GM08714 (cell line): ENCODE measurements at regions not wholly inside any gene's neighbourhood (a gene's known extent, or its start where the extent isn't known, plus 50 kb on each side); places are given as distances from the start of the nearest gene placed in this dataset.

Source experiments
- H3K4me3 ChIP-seq: fragments of 200-500 bp; sonication (Bioruptor generic); 2 replicates; pipeline ENCODE4 v1.5.1; 2014; ENCODE audit warnings: mild to moderate bottlenecking, low read length, inconsistent platforms
- ZNF274 ChIP-seq: IDR thresholded peaks from 2 replicates; pipeline ENCODE4 v1.6.1; 2012; ENCODE audit warnings: mild to moderate bottlenecking, low read depth, low read length

DNA sequence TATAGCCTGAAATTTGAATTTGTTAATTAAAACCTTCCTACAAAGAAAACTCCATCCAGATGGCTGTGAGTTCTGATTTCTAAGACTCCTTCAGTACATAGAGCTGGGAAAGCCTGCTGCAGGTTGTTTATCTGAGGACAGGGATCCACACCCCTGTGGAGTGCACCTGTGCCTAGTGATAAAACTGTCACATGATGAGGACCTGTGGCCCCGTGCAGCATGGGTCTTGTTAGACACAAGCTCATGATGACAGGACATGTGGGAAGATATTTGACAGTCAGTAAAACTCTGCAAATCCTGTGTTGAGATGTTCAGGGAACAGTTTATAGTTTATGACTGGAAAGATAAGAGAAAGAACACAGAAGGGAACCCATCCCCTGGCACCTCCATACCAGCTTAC, 133.2 kb upstream of the TMEM18 start:
- H3K4me3 ChIP-seq = no peak overlapping the region
- no peak for TF ChIP-seq ZNF274

DNA sequence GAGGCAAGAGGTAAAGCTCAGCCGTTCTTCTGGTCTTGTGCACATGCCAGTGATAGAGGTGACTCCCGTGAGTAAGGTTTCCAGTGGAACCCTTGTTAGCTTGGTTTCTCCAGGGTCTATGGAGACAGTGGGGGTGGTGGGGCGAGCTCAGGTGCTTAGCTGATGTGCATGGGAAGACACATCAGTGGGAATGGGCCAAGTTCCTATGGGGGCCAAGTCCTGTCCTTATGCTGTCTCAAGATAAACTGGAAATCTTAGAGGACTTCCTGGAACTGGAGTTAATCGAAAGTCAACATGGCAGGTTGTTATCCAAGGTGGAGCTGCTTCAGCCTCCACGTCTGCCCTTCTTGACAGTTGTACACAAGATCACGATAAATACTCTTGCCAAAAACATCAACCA, 130.1 kb upstream of the TMEM18 start:
- no peak for TF ChIP-seq ZNF274

DNA sequence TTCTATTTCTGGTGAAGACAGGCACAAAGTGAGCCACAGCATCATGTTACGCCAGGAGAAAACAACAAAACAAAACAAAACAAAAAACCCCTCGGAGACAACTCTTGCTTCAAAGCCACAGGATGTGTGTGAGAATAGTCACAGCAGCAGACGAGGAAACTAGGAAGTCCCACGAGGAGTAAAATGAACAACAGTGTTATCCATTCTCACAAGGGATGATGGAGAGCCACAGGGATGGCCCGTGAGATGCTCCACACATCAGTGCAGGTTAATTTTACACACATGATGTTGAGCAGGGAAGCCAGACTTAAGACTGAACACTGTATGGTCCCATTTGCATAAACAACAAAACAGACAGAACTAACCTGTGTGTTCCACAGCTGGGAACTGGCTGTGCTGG, 128.5 kb upstream of the TMEM18 start:
- TF ChIP-seq ZNF274 = no peak
- no peak overlapping the region for H3K4me3 ChIP-seq

More for the DNA sequence above, 130.1 kb upstream of the TMEM18 start:
- H3K4me3 ChIP-seq = no peak overlapping the region

DNA sequence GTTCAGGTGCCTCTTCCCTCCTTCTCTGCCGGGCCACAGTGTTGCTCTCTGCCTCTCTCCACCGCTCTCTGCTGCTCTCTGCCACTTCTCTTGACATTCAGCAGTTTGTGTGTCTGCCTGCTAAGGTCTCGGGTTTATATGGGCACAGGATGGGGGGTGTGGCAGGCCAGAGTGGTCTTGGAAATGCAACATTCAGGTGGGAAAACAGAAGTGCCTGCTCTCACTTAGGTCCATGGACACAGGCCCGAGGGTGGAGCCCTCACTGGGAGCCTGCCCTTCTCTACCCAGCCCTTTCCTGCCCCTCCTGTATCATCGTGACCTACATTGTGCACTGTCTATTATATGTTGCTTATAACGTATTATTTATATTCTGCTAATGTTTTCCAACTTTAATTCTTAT, 120.8 kb upstream of the TMEM18 start:
- TF ChIP-seq ZNF274 = no peak
- H3K4me3 ChIP-seq = no peak overlapping the region

DNA sequence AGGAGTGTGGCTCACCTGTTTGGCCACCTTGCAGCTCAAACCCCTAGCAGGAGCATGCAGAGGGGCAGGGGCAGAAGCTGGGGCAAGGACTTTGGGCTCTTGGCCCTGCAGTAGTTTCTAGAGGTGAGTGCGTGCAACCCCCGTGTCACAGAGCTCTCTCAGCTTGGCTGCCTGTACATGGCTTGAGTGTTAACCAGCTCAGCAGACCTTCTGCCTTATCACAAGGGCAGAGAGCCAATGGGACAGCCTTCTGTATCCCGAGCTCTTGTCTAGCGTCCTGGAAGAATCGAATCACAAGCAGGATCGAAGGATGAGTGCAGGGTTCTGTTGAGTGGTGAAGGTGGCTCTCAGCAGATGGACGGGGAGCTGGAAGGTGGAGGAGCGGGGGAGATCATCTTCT, 120.3 kb upstream of the TMEM18 start:
- no peak for TF ChIP-seq ZNF274
- H3K4me3 ChIP-seq = no peak overlapping the region

DNA sequence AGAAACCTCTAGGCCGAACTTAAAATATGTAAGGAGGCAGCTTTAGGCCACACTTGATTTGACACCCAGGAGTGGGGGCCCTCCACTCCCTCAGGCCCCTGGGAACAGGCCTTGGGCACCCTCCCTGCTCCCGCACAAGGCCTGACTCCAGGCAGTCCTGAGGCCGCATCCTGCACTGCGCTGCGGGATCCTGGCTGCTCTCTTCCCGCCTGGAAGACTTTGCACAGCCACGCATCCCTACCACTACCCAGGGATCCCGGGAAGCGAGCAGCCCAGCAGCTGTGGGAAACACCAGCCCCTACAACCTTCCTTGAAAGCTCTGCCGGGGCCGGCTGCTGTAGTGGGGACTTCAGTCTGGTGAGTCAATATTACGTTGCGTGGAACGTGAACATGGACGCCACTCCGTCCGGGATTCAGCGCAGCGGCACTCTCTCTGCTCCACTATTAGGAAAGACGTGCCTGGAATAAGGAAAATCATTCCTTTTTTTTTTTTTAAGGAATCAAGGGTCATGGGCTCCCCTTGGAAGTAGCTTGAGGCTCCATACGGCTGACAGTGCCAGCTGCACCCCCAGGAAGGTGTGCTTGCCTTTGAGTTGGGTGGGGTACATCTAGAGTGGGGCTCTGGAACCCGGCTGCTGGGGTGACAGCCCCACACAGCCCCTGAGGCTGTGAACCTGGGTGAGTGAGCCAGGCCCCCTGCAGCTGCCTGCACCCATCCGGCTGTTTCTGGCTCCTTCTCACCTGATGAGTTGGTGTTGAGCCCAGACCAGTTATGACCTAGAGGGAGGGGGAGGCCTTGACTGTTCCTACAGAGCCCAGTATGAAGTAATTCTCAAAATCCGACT, 119.2 kb upstream of the TMEM18 start:
- TF ChIP-seq ZNF274 = no peak
- H3K4me3 ChIP-seq = no peak overlapping the region

DNA sequence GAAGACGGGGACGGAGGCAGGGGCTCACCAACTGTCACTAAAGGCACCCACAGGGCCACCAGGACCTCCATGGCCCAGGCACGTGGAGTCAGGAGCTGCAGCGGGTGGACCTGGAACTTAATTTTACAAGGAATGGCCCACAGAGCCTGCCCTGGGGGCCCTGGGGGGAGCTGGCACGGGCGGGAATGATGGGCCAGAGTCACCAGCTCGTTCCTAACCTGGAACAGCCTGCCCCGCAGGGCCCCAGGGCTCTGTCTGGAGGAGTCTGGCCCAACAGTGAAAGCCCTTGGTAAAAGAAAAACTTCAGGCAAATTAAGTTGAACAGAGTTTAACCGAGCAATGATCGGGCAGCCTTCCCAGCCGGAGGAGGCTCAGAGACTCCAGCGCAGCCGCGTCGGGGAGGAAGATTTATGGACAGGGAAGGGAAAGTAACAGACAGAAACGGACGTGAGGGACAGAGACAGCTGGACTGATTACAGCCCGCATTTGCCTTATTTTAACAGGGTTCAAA, 118.4 kb upstream of the TMEM18 start:
- no peak overlapping the region for H3K4me3 ChIP-seq
- no peak for TF ChIP-seq ZNF274

DNA sequence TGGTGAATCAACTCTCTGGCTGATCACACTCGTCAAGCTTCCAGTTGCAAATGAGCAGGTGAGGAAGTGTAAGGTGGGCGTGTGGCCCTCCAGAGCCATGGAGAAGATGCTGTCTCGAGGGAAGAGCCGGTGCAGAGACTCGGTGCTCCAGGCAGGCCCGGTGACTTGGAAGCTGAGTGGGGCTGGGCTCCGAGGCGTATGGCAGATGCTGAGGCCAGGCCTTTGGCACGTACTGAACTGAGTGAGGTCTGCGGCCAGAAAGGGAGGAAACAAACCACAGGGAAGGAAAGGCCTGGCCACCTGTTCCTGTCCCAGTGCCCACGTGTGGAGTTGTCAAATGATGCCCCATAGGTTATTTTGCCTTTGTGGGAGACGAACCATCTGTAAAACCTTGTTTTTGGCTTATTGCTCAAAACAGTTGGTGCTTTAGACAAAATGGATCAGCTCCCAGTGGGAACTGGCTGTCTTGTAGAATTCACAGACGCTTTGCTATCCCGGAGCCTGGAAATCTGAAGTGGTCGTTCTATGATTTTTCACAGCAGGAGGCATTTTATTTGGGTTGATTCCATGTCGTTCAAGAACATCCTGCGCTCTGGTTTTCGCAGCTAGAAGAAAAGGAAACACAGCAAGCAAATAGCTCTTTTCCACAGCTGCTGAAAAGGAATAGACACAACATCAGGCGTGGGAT, 117.5 kb upstream of the TMEM18 start:
- no peak overlapping the region for H3K4me3 ChIP-seq
- no peak for TF ChIP-seq ZNF274

DNA sequence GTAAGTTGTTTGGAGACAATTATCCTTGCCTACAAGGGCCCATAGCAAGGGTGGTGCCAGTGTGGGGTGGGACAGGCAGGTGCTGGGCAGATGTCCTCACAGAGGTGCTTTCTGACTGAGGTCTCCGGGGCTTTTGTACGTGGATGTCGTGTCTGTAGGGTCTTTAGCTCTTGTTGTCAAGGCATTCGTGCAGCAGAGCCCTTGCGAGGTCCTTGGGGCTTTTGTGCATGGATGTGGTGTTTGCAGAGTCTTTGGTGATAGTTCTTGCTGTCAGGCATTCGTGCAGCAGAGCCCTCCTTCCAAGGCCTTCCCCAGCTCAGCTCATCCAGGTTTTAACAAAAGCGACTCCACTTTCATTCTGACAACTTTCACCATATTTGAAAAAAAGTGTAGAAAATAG, 116.0 kb upstream of the TMEM18 start:
- H3K4me3 ChIP-seq = no peak overlapping the region
- TF ChIP-seq ZNF274 = no peak

DNA sequence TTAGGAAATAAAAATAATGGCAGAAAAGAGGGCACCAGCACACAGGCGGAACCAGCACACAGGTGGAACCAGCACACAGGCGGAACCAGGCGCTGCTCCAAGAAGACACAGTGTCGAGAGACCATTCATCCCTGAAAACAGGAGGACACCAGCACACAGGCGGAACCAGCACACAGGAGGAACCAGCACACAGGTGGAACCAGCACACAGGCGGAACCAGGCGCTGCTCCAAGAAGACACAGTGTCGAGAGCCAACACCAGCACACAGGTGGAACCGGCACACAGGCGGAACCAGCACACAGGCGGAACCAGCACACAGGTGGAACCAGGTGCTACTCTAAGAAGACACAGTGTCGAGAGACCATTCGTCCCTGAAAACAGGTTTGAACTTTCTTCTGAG, 115.5 kb upstream of the TMEM18 start:
- no peak for TF ChIP-seq ZNF274

DNA sequence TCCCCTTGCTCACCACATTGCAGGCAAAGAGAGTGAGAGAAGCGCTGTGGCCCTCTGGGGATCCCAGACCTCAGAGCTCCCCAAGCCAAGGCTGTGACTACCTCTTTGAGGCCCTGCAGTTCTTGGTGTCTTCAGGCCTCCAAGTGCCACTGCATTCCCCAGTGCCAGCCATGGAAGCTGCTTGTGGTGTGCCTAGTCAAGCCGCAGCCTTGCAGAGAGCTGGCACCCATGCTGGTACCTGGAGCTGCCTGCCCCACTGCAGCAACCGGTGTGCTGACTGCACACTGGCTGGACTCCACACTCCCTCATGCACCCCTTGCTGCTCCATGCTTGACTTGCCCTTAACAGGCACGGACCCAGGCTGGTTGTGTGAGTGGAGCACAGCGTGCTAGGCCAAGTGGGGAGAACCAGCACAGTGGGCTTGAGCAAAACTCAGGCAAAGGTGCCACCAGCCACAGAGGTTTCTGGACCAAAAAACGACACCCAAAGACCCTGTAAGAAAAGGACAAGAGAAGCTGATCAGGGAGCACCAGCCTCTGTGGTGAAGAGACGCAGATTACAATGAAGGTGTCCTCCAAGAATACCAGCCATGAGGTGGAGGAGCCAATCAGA, 113.5 kb upstream of the TMEM18 start:
- H3K4me3 ChIP-seq = no peak overlapping the region
- no peak for TF ChIP-seq ZNF274

More for the DNA sequence above, 115.5 kb upstream of the TMEM18 start:
- H3K4me3 ChIP-seq = no peak overlapping the region

DNA sequence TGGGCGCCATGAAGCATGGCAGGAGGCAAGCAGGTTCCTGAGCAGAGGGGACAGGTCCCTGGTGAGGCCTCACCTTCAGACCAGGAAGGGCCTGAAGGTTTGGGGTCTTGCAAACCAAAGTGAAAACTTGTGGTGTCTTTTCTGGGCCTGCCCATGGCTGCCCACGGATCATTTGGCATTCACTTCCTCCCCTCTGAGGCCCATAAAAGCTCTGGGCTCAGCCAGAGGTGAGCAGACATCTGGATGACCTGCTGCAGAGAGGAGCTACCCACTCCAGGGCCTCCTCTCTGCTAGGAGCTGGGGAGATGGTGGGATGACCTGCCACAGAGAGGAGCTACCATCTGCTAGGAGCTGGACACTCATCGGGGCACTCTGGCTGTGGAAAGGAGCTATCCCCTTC, 112.9 kb upstream of the TMEM18 start:
- no peak overlapping the region for H3K4me3 ChIP-seq
- no peak for TF ChIP-seq ZNF274

DNA sequence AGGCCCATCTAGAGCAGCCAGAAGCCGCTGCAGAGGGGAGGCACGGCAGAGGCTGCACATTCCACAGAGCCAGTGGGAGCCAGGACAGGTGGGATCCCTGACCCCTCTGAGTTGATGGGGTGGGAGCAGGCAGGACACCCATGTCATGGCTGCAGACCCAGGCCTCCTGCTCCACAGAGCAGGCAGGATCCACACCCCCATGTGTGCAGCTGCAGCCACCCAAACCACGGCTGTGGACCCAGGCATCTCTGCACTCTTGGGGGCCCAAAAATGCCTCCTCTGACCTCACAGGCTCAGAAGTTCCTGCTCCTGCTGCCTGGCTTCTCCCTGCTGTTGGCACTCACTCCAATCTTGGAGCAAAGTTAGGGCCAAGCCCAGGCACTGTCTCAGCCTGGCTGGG, 112.3 kb upstream of the TMEM18 start:
- H3K4me3 ChIP-seq = no peak overlapping the region
- TF ChIP-seq ZNF274 = no peak

DNA sequence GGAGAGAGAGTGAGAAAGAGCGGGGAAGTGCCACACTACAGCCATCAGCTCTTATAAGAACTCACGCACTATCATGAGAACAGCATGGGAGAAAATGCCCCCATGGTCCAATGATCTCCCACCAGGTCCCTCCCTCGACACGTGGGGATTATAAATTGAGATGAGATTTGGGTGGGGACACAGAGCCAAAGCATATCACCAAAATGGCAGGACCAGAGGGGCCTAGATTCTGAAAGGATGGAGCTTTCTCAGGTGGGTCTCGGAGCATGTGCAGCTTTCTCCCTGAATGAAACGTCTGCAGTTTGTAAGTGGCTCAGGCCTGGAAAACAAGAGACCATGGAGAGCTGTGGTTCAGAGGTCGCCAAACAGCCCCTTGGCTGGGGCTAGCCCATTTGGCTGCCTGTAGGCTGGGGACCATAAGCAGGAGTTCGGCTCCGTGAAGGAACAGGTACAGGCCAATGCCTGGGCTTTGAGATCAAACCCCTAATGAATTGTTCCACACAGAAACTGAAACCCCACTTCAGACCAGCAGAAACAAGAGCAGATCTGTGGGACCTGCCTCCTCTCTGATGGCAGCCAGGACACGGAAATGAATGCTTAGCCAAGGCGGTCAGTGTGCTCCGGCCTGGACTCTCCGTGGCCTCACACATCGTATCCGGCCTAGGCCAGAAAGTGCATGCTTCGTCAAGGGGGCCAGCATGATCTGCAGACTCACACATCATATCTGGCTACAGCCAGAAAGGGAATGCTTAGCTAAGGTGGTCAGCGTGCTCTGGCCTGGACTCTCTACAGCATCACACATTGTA, 111.2 kb upstream of the TMEM18 start:
- no peak for TF ChIP-seq ZNF274
- H3K4me3 ChIP-seq = no peak overlapping the region

DNA sequence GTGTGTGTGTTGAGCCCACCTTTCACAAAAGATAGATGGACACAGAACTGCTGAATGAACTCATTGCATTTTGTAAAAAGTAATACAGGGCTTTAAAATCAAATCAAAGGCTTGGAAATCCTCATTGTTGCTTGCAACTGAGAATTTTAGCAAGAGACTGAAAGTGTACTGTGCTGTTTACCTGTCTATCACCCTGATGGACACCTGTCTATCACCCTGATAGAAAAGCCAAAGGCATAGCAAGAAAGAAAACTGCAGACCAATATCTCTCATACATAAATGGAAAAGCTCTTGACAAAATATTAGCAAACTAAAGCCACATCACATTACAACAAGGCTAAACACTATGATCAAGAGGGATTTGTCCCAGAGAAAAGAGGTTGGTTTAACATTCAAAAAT, 107.5 kb upstream of the TMEM18 start:
- no peak overlapping the region for H3K4me3 ChIP-seq
- no peak for TF ChIP-seq ZNF274
